ENCODE measurements at regions not wholly inside any gene's neighbourhood (a gene's known extent, or its start where the extent isn't known, plus 50 kb on each side); places are given as distances from the start of the nearest gene placed in this dataset.
"Not testable (repeated sequence)": the region's sequence is repeated elsewhere in the genome, so short reads cannot be mapped to it uniquely, and the experiment has no call there.

DNA sequence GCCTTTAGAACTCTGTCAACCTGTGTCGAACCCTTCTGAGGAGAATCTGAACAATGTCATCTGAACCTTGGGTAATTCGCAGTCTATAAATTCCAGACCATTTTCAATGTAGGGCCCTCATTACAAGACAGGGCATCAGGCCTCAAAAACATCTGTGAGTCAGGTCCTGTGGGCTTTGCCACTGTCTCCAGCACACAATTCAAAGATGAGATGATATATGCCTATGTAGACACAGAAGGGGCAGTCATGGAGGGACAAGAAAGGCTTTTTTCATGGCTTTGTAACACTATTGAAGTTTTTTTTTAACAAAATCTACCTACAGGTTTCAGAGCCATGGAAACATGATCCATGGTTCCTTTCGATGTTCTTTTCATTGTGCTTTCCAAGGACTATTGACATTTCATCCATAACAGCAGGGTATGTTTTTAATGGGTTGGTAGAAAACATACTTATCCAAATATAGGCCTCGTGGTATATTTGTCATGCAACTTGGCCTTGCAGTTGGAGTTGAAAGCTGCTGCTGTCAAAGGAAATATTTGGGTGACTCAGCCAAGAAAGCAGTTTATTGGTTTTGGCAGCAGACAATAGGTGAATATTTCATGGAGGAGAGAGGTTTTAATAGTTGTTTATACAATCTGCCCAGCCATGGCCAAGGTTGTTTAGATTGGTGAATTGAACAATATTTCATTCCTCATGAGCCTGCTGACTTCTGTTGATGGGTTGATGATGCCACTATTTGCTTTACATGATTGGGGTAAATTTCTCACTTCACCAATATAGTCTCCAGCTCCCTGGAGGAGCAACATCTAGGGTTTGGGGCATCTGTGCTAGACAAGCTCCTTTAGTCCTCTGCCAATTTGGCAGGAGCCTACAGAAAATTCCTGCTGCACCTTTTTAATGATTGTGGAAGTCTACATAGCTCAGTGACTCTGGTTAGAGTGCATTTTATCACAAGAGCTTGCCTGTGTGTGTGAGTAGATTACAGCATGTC is 158.4 kb upstream of the TMEM72 start:
- TF ChIP-seq, protein P1, sequence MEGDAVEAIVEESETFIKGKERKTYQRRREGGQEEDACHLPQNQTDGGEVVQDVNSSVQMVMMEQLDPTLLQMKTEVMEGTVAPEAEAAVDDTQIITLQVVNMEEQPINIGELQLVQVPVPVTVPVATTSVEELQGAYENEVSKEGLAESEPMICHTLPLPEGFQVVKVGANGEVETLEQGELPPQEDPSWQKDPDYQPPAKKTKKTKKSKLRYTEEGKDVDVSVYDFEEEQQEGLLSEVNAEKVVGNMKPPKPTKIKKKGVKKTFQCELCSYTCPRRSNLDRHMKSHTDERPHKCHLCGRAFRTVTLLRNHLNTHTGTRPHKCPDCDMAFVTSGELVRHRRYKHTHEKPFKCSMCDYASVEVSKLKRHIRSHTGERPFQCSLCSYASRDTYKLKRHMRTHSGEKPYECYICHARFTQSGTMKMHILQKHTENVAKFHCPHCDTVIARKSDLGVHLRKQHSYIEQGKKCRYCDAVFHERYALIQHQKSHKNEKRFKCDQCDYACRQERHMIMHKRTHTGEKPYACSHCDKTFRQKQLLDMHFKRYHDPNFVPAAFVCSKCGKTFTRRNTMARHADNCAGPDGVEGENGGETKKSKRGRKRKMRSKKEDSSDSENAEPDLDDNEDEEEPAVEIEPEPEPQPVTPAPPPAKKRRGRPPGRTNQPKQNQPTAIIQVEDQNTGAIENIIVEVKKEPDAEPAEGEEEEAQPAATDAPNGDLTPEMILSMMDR (IDR thresholded peaks at IDR 0.05; ENCODE audit: extremely low read depth, missing control alignments), result no peak
- DNase-seq (ENCODE audit: low spot score), result no peak

DNA sequence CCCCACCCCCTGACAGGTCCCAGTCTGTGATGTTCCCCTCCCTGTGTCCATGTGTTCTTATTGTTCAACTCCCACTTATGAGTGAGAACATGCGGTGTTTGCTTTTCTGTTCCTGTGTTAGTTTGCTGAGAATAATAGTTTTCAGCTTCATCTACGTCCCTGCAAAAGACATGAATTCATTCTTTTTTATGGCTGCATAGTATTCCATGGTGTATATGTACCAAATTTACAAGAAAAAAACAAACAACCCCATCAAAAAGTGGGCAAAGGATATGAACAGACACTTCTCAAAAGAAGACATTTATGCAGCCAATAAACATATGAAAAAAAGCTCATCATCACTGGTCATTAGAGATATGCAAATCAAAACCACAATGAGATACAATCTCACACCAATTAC is 156.8 kb upstream of the TMEM72 start:
- not testable (repeated sequence) for DNase-seq (ENCODE audit: low spot score)

DNA sequence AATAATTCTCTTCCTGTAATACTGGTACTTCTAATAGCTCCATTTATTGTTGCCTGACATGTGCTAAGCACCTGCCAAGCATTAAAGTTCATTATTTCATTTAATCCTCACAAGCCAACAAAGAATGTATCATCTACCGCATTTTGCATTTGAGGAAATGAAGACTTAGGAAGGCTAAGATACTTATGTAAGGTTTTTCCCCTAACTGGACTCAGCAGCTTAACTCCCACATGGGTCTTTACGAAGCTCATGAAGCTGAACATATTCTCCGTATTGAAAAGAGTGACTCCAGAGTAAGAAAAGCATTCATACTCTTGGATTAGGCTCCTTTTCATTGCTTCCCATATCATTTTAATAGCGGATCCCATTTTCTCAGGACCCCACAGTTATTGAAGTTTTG is 155.7 kb upstream of the TMEM72 start:
- TF ChIP-seq, protein P1 (IDR thresholded peaks at IDR 0.05; ENCODE audit: extremely low read depth, missing control alignments), result no peak
- no peak for DNase-seq (ENCODE audit: low spot score)

DNA sequence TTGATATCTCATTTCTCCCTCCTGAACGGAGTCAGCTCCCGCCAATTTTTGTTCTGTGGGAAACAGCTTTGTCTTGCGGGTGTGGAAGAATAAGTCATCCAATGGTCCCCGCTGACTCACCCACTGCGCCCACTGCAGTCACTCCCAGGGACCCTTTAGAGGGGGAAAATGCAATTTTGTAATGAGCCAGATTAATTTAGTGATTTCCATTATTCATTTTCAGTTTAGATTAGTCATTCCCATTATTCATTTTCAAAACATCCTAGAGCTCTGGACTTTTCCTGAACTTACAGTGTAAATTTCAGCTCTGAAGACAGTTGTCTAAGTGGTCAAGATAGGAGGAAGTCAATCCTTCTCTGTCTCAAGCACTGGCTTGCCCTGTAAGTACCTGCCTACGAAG is 154.9 kb upstream of the TMEM72 start:
- TF ChIP-seq, protein P1 (IDR thresholded peaks at IDR 0.05; ENCODE audit: extremely low read depth, missing control alignments), result no peak
- DNase-seq (ENCODE audit: low spot score), result no peak

DNA sequence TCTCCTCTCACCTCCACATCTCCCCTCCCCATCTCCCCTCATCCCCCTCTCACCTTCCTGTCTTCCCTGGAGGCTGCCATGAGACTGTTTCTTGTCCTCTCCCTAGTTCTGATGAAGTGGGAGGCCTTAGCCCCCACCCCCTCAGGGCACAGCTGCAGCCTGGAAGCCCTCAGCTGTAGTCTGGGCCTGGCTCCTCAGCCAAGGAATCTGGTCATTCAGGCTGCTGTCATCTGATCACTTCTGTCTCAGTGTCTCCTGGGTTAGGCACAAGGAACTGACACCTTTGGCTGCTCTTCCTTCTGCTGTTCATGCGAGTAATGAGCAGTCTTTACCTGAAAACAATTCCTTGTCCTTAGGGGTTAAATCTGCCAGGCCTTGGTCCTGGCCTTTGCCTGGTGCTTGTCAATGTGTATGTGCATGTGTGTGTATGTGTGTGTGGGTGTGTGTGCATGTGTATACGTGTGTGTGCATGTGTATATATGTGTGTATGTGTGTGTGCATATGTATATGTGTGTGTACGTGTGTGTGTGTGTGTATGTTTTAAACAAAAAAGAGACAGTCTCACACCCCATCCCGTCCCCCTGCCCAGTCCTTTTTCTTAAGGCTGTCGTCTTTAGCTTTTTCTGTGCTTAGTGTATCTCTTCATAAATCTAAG is 153.5 kb upstream of the TMEM72 start:
- TF ChIP-seq, protein P1 (IDR thresholded peaks at IDR 0.05; ENCODE audit: extremely low read depth, missing control alignments), result no peak
- no peak for DNase-seq (ENCODE audit: low spot score)

DNA sequence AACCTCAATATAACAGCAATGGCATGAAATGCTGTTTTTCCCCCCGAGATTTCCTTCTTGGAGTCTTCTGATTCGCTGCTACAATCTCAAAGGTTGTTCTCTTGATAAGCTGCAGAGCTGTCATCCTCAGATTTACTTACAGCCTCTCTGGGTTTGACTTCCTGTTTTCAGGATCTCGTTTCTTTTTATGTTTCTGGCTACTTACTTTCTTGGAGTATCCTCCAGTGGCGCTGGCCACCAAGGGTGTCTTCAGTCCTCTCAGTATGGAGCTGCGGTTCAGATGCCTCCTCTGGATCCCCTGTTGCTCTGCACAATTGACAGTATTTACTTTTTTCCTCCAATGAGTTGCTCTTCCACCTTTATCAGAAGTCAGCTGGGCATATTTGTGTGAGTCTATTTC is 152.0 kb upstream of the TMEM72 start:
- TF ChIP-seq, protein P1 (IDR thresholded peaks at IDR 0.05; ENCODE audit: extremely low read depth, missing control alignments), result no peak
- DNase-seq (ENCODE audit: low spot score), result no peak

DNA sequence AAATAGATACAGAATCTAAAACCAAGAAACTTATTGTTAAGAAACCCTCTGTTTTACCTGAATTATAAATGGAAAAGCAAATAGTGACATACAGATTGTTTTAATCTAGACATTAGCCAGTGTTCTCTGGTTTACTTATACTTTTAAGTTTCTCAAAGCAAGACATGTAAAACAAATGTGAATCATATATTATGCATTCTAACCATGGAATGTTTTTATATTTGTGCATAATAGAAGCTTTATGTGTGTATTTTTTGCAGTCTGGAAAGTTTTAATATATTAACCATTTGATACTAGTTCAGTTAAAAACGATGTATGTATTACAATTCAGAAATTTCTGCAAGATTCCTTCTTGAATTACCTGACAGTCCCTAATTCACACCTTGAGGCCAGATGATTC is 150.6 kb upstream of the TMEM72 start:
- TF ChIP-seq, protein P1 (IDR thresholded peaks at IDR 0.05; ENCODE audit: extremely low read depth, missing control alignments), result no peak
- DNase-seq (ENCODE audit: low spot score), result no peak
